Activated CD8-positive, alpha-beta T cell treated with anti-CD3 and anti-CD28 coated beads, Interleukin-2, amount 10 ng/mL, durations not matched to agents 7 days and 5 days (primary cell): ENCODE measurements at regions not wholly inside any gene's neighbourhood (a gene's known extent, or its start where the extent isn't known, plus 50 kb on each side); places are given as distances from the start of the nearest gene placed in this dataset.

ENCODE experiments used
- ATAC-seq: fragments of 150-1000 bp; cut with Tn5 transposase; one replicate; pipeline ENCODE4 v1.10.0; 2021; ENCODE audit warnings: moderate library complexity
- CTCF ChIA-PET: fragments of 350-600 bp; sonication (Branson Sonifier 250); formaldehyde crosslinking; loops from one replicate; lab custom pipeline; 2021; ENCODE audit warnings: antibody characterized with exemption; lab: Charles Lee
- POLR2A ChIA-PET: fragments of 350-600 bp; sonication (Branson Sonifier 250); formaldehyde crosslinking; loops from one replicate; lab custom pipeline; 2021; ENCODE audit warnings: antibody characterized with exemption; lab: Charles Lee
- DNase-seq: peaks from one replicate; pipeline ENCODE4 v3.0.0-alpha.2; 2020
- H3K27ac Mint-ChIP-seq: one replicate; pipeline ENCODE4 v1.8.0; 2021; ENCODE audit warnings: mild to moderate bottlenecking, mixed read lengths
- H3K27me3 Mint-ChIP-seq: one replicate; pipeline ENCODE4 v1.8.0; 2021; ENCODE audit warnings: low read depth, mixed read lengths
- H3K36me3 Mint-ChIP-seq: one replicate; pipeline ENCODE4 v1.8.0; 2021; ENCODE audit warnings: low read depth, mixed read lengths
- H3K4me1 Mint-ChIP-seq: one replicate; pipeline ENCODE4 v1.8.0; 2021; ENCODE audit warnings: low read depth, mixed read lengths
- H3K4me3 Mint-ChIP-seq: one replicate; pipeline ENCODE4 v1.8.0; 2021; ENCODE audit warnings: mild to moderate bottlenecking, mixed read lengths
- H3K9me3 Mint-ChIP-seq: one replicate; pipeline ENCODE4 v1.8.0; 2022; ENCODE audit warnings: mixed read lengths; ENCODE audit not compliant: insufficient read depth

DNA sequence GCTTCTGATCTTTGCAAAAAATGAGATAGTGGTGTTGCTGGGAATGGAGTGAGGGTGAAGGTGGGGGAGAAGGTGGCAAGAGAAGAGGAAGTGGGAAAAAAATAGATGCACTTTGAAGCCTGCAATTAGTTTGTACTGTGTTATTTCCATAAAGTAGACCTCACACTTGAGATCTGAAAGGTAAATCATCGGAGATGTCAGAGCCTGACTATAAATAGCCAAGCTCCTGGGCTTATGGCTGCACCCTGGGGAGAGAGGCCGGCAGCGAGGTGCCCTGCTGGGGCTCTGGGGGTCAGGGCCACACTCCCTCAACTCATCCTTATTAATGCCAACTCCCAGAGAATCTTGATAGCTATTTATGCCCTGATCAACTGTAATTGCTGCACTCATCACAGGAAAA is 134.4 kb downstream of the NXPE2 start:
- ATAC-seq = no peak
- no peaks in the 10 kb centered on the region for H3K36me3 Mint-ChIP-seq
- H3K4me3 Mint-ChIP-seq = no peak overlapping the region
- POLR2A ChIA-PET = no interaction called here
- no peak overlapping the region for H3K27ac Mint-ChIP-seq
- no peak for DNase-seq
- no peaks in the 10 kb centered on the region for H3K9me3 Mint-ChIP-seq
- H3K27me3 Mint-ChIP-seq = no peaks in the 10 kb centered on the region
- CTCF ChIA-PET = no interaction called here
- H3K4me1 Mint-ChIP-seq = no peaks in the 10 kb centered on the region

DNA sequence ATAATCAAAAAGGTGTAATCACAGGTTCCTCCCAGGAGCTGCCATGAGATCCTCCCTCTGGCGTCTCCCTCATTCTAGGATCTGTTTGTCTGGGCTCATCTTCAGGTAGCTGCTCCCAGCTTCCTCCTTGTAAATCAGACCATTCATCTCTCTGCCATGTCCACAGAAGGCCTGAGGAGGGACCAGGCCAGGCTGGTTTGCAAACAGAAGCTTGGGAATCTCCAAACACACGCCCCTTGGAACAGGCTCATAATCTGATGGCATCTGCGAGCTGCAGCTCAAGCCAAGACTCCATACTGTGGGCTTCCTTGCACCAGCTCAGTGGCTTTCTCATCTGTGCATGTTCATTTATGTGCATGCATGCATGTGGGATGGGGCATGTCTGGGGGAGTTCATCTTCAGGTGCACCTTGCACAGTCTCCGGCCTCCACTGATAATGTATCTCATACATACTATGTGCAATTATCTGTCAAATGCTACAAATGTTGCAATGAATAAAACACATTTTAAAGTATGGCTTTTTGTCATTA is 134.9 kb downstream of the NXPE2 start:
- H3K27me3 Mint-ChIP-seq = no peaks in the 10 kb centered on the region
- ChIA-PET POLR2A (no interaction called here), CTCF (no interaction called here)
- no peaks in the 10 kb centered on the region for H3K4me1 Mint-ChIP-seq
- H3K27ac Mint-ChIP-seq = no peak overlapping the region
- no peaks in the 10 kb centered on the region for H3K36me3 Mint-ChIP-seq
- ATAC-seq (no peak), DNase-seq (no peak)
- H3K9me3 Mint-ChIP-seq = no peaks in the 10 kb centered on the region
- no peak overlapping the region for H3K4me3 Mint-ChIP-seq

GRCh38 chr11:114815176-114815575 is 136.8 kb downstream of the NXPE2 start:
- DNase-seq = no peak
- CTCF ChIA-PET = no interaction called here
- H3K4me1 Mint-ChIP-seq = no peaks in the 10 kb centered on the region
- no peak for ATAC-seq
- H3K27ac Mint-ChIP-seq = no peak overlapping the region
- POLR2A ChIA-PET = no interaction called here
- no peak overlapping the region for H3K4me3 Mint-ChIP-seq
- no peaks in the 10 kb centered on the region for H3K9me3 Mint-ChIP-seq
- no peaks in the 10 kb centered on the region for H3K27me3 Mint-ChIP-seq
- H3K36me3 Mint-ChIP-seq = no peaks in the 10 kb centered on the region

- DNase-seq (no peak), ATAC-seq (no peak)
- Mint-ChIP-seq H3K36me3 (no peaks in the 10 kb centered on the region), H3K27me3 (no peaks in the 10 kb centered on the region), H3K27ac (no peak overlapping the region), H3K4me3 (no peak overlapping the region), H3K9me3 (no peaks in the 10 kb centered on the region), H3K4me1 (no peaks in the 10 kb centered on the region)
- CTCF ChIA-PET = no interaction called here
- POLR2A ChIA-PET = no interaction called here
These were observed 137.4 kb downstream of the NXPE2 start for GRCh38 chr11:114815761-114816160.

GRCh38 chr11:114816791-114817190 is 138.5 kb downstream of the NXPE2 start:
- Mint-ChIP-seq H3K27me3 (no peaks in the 10 kb centered on the region), H3K4me3 (no peak overlapping the region), H3K4me1 (no peaks in the 10 kb centered on the region), H3K27ac (no peak overlapping the region), H3K36me3 (no peaks in the 10 kb centered on the region), H3K9me3 (no peaks in the 10 kb centered on the region)
- ATAC-seq (no peak), DNase-seq (no peak)
- POLR2A ChIA-PET = no interaction called here
- CTCF ChIA-PET = no interaction called here

- ATAC-seq (no peak), DNase-seq (no peak)
- H3K27me3 Mint-ChIP-seq = no peaks in the 10 kb centered on the region
- H3K9me3 Mint-ChIP-seq = no peaks in the 10 kb centered on the region
- no peaks in the 10 kb centered on the region for H3K4me1 Mint-ChIP-seq
- H3K36me3 Mint-ChIP-seq = no peaks in the 10 kb centered on the region
- CTCF ChIA-PET = no interaction called here
- POLR2A ChIA-PET = no interaction called here
- H3K27ac Mint-ChIP-seq = no peak overlapping the region
- H3K4me3 Mint-ChIP-seq = no peak overlapping the region
These were observed 140.1 kb downstream of the NXPE2 start for GRCh38 chr11:114818382-114818781.

- H3K4me1 Mint-ChIP-seq = no peaks in the 10 kb centered on the region
- no peak overlapping the region for H3K27ac Mint-ChIP-seq
- ChIA-PET POLR2A (no interaction called here), CTCF (no interaction called here)
- DNase-seq (no peak), ATAC-seq (no peak)
- H3K27me3 Mint-ChIP-seq = no peaks in the 10 kb centered on the region
- no peak overlapping the region for H3K4me3 Mint-ChIP-seq
- H3K9me3 Mint-ChIP-seq = no peaks in the 10 kb centered on the region
- no peaks in the 10 kb centered on the region for H3K36me3 Mint-ChIP-seq
These were observed 140.7 kb downstream of the NXPE2 start for GRCh38 chr11:114819028-114819427.

DNA sequence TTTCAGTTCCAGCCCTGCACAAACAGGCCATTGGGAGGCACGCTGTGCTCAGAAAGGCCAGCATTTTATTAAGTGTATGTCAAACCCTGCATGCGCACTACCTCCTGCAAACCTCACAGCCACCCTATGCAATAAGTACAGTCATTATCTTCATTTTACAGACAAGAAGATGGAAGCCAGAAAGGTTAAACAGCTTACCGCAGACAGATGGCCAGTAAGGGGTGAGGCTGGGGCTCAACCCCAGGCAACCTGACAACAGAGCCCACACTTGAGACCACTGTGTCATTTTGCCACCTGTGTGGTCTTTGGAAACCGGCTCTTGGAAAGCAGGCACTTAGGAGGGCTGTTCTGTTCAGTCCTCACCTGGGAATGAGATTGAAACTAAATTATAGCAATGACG is 142.3 kb downstream of the NXPE2 start:
- no peak overlapping the region for H3K4me3 Mint-ChIP-seq
- no peaks in the 10 kb centered on the region for H3K27me3 Mint-ChIP-seq
- no peaks in the 10 kb centered on the region for H3K4me1 Mint-ChIP-seq
- CTCF ChIA-PET = no interaction called here
- no peaks in the 10 kb centered on the region for H3K9me3 Mint-ChIP-seq
- no peaks in the 10 kb centered on the region for H3K36me3 Mint-ChIP-seq
- DNase-seq (no peak), ATAC-seq (no peak)
- POLR2A ChIA-PET = no interaction called here
- H3K27ac Mint-ChIP-seq = no peak overlapping the region

DNA sequence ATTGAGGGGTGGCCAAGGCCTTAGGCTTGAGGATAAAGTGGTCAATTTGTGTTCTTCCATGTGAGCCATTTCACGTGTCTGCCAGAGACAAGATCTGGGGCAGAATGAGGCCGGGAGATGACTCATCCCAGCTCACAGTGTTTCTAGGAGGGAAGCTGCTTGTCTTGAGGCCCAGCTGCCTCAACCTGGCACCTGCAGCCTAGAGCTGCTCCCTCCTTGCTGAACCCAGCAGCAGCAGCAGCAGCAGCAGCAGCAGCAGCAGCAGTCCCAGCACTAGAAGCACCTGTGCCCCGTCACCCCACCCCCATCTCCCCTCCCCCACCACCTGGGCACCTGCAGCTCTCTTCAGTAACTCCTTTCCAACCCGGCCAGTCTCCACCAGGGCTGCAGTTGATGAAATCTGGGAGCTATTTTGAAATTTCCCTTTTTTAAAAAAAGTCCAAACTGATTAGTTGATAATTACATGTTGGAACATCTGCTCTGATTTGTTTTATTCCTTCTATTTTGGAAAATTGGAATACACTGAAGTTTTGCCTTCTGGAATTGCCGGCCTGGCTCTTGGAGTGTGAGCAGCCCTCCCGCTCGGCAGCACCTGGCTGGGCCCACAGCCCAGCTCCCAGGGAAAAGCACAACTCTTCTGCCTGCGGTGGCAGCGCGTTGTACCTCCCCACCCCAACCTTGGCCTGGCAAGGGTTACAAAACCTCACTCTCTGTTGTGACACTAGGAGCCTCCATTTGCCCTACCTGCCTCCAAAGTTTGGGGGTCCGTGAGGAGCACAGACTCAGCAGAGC is 143.5 kb downstream of the NXPE2 start:
- no peak for DNase-seq
- no peak overlapping the region for H3K4me3 Mint-ChIP-seq
- ATAC-seq = no peak
- ChIA-PET POLR2A (no interaction called here), CTCF (no interaction called here)
- no peaks in the 10 kb centered on the region for H3K27me3 Mint-ChIP-seq
- no peak overlapping the region for H3K27ac Mint-ChIP-seq
- no peaks in the 10 kb centered on the region for H3K9me3 Mint-ChIP-seq
- no peaks in the 10 kb centered on the region for H3K36me3 Mint-ChIP-seq
- H3K4me1 Mint-ChIP-seq = no peaks in the 10 kb centered on the region

DNA sequence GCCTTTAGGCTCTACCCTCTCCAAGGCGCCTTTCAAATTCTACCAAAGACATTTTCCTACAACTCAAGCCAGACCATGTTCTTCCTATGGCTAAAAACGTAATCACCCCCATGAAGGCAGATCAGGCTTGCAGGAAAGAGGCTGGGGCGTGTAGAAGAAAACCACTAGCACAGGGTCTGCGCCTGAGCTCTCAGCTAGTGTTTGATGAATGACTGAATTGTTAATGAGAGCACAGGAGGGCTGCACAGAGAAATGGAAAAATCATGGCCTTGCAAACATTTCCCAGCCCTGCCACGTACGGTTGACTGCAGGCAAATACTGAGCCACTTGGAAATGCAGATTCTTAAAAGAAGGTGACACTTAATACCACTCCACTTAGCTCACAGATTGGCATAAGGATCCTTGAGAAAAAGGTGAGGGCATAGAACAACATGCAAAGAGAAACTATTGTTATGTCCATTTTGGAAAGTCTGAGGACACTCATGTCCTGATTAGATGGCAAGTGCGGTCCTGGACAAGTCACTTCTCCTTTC is 148.6 kb downstream of the NXPE2 start:
- ChIA-PET POLR2A (no interaction called here), CTCF (no interaction called here)
- H3K36me3 Mint-ChIP-seq = no peaks in the 10 kb centered on the region
- no peaks in the 10 kb centered on the region for H3K9me3 Mint-ChIP-seq
- no peak overlapping the region for H3K4me3 Mint-ChIP-seq
- DNase-seq = no peak
- no peaks in the 10 kb centered on the region for H3K27me3 Mint-ChIP-seq
- H3K27ac Mint-ChIP-seq = no peak overlapping the region
- H3K4me1 Mint-ChIP-seq = no peaks in the 10 kb centered on the region
- ATAC-seq = no peak

DNA sequence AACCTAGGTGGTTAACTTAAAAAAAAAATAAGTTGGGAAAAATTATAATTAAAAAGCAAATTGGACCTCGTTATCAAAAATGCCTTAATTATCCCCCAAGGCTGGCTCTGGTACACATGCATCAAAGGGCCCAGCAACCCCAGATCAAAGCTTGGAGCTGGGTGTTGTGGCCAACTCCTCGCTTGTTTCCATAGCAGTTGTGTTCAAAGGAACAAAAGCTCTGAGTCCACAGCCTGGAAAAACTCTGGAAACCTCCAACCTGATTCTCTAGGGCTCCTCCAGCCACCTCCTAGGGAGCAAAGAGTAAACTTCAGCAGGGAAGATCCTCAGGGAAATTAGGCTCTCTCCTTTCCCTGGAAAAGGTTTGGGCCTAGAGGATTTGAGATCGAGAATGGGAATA is 149.4 kb downstream of the NXPE2 start:
- Mint-ChIP-seq H3K27ac (no peak overlapping the region), H3K36me3 (no peaks in the 10 kb centered on the region), H3K4me1 (no peaks in the 10 kb centered on the region), H3K9me3 (no peaks in the 10 kb centered on the region), H3K27me3 (no peaks in the 10 kb centered on the region), H3K4me3 (no peak overlapping the region)
- ATAC-seq = no peak
- DNase-seq = no peak
- ChIA-PET POLR2A (no interaction called here), CTCF (no interaction called here)

- Mint-ChIP-seq H3K4me3 (no peak overlapping the region), H3K36me3 (no peaks in the 10 kb centered on the region), H3K4me1 (no peaks in the 10 kb centered on the region), H3K27ac (no peak overlapping the region), H3K9me3 (no peaks in the 10 kb centered on the region), H3K27me3 (no peaks in the 10 kb centered on the region)
- DNase-seq = no peak
- ChIA-PET CTCF (no interaction called here), POLR2A (no interaction called here)
- ATAC-seq = no peak
These were observed 154.3 kb downstream of the NXPE2 start for GRCh38 chr11:114832532-114833125.
